CD4-positive, alpha-beta T cell treated with Interleukin-15 for 1 hour (primary cell): ENCODE measurements at regions not wholly inside any gene's neighbourhood (a gene's known extent, or its start where the extent isn't known, plus 50 kb on each side); places are given as distances from the start of the nearest gene placed in this dataset.

Experiments used
- DNase-seq: peaks from one replicate; pipeline ENCODE4 v3.0.0-alpha.2; 2020

GRCh38 chr1:11338284-11338924, 65.4 kb downstream of the UBIAD1 start:
- DNase-seq = no peak

GRCh38 chr1:11339346-11340232, 66.6 kb downstream of the UBIAD1 start:
- no peak for DNase-seq

DNA sequence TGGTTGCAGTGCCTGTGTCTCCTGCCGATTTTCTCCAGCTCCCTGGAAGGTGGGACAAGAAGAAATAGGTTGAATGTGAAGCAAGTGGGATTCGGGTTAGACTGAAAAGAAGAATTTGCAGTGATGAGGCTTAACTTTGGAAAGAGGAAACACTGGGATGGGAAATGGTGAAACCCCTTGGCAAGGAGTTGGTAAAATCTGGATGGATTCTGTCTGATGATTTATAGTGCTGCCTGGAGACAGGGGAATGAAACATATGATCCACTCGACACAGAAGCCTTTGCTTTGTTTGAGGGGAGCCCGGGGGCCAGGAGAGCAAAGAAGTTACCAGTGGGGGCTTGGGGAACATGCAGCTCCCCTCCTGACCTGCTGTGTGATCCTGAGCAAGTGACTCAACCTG, 67.2 kb downstream of the UBIAD1 start:
- DNase-seq = no peak

GRCh38 chr1:11341901-11342552, 69.0 kb downstream of the UBIAD1 start:
- DNase-seq = no peak

DNA sequence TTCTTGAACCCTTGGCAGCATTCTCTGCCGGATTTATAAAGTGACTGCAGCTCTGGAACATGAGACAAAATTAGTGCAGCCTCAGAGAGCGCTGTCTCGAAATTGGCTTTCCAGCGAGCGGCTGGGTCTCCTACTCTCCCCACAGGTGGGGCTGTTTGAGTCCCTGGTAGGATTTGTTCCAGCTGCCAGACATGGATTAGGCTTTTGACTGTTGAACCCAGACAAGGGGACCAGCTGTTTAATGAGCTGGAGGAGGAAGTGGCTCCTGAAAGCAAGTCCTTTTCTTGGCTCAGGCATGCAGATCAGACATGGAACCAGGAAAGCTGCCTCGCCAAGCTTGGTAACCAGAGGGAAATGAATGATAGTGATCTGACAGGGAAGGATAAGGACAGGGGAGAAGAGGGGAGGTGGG, 69.6 kb downstream of the UBIAD1 start:
- no peak for DNase-seq

DNA sequence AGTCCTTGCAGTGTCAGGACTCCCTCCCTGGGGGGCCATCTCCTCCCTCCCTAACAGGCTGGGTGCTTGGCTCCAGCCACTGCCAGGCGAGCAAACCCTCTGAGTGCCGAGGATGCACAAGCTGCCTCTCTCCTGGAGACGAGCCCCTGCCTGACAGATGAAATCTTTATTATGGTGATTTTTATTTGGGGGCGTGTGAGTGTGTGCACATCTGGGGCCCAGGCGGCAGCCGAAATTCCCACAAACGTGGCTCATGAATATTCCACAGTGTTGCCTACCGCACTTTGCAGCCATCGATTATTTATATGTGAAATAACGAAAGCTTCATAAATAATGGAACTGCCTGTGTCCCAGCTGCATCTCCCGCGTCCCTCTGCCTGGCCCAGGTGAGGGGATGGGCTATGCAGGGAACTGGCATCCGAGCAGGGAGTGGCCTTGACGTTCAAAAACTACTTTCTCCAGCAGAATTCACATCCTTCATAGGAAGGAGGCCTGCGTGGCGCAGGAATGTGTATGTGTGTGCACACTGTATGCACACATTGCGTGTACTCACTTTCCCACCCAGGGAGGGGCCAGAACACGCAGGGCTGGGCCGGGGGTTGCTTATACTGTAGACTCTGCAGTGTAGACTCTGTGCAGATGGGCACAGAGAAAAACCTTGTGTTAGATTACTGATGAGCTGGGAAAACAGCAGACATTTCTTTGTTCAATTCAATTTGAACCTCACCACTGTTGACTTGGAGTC, 73.1 kb downstream of the UBIAD1 start:
- no peak for DNase-seq

- DNase-seq = no peak
Observed at GRCh38 chr1:11350265-11350664, 77.3 kb downstream of the UBIAD1 start.

DNA sequence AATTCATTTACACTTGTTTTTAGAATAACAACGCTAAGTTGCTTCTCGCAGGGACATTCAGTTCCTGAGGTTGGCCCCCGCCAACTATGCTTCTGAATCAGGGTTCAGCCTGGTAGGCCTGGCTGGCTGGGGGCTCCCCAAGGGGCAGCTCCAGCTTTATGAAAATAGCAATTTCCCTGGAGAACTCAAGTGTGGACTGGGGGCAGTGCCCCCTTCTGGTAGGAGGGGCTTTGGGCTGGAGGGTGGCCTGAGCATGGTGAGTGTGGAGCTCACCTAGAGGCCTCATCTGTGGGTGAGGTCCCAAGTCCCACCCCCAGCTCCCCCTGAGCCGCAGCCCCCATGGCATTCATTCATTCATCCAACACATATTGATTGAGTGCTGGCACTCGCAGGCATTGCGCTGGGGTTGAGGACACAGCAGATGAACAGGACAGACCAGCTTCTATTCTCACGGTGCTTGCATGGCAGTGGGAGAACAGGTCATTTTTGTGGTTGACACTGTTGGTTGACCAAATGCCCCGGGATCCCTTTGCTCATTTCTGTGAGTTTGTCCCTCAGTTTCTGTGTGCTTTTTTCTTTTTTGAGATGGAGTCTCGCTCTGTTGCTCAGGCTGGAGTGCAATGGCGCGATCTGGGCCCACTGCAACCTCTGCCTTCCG, 79.2 kb downstream of the UBIAD1 start:
- DNase-seq = no peak

DNA sequence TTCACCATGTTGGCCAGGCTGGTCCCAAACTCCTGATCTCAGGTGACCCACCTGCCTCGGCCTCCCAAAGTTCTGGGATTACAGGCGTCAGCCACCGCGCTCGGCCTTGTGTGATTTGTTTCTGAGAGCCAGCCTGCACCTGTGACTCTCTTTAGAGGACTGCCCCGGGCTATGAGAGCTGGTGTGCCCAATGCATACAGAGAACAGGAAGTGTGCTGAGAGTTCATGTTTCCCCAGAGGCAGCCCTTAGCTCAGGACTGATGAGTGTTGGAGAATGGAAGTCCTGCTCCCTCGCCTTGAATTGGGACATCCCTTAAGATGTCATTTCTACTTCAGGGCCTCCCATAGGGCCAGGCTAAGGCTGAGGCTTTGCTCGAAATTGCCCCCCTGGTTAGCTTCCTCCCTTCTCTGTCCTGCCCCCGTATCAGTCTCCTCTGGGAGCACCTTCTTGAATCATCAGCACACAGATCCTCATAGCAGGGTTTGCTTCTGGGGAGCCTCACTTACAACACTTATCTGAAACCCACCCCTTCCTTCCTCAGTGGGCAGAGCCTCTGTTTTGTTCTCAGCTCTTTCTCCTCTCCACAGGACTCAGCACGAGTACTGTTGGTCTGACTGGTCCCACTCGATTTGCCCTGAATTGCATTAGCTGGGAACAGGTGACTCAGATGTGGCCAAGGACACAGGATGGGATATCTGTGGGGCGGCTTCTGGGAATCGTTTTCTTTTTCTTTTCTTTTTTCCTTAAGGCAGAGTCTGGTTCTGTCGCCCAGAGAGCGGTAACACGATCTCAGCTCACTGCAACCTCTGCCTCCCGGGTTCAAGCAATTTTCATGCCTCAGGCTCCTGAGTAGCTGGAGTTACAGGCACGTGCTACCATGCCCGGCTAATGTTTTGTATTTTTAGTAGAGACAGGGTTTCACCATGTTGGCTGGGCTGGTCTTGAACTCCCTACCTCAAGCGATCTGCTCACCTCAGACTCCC, 80.1 kb downstream of the UBIAD1 start:
- DNase-seq = no peak

- DNase-seq = no peak
Observed at GRCh38 chr1:11354893-11355553, 82.0 kb downstream of the UBIAD1 start.

- no peak for DNase-seq
Observed at GRCh38 chr1:11355559-11356475, 82.8 kb downstream of the UBIAD1 start.

DNA sequence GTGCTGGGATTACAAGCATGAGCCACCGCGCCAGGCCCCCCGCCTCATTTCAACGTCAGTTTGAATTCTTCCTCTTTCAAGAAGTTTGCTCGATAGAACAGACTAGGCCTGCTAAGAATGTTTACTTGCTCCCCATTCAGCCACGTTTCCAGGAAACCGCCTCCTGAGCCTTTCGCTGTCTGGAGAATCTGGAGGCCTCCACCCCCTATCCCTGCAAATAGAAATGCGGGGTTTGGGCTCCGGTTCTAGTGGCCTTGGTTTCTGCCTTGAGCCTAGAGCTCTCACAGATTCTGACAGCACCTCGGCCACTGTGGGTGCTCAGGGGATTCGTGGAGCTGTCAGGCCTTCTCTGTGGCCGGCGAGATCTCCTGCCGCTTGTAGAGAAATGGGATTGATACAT, 84.3 kb downstream of the UBIAD1 start:
- DNase-seq = no peak

DNA sequence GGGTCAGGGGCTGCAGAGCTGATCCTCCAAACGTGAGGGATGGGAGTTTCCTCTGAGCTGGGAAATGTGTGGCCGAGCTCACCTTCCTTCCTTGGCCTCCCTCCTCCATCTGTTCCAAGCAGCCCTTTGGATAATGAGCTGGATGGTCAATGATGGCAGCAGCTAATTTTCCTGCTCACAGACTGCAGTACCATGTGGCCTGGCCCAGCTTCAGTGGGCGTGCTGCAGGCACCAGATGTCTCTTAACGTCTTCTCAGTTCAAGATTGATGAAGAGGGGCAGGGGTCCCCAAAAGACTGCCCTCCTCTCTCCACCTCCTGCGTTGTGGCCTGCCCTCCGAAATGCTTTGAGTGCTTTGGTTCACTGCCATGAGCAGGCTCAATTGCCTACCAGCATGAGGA, 86.0 kb downstream of the UBIAD1 start:
- DNase-seq = no peak

GRCh38 chr1:11362547-11363021, 89.6 kb downstream of the UBIAD1 start:
- no peak for DNase-seq

DNA sequence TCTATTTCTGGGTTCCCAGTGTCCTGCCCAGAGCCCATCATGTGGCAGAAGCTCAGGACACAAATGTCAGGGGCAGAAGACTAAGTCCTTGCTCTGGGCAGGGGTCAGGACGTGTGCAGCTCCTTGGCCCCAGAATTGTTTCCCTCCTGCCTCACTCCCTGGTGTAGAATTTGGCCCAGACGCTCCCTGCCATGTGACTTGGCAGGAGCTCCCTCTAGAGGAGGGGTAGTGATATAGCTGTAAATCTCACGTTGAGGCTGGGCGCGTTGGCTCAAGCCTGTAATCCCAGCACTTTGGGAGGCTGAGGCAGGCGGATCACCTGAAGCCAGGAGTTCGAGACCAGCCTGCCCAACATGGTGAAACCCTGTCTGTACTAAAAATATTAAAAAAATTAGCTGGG, 91.2 kb downstream of the UBIAD1 start:
- no peak for DNase-seq

GRCh38 chr1:11365744-11366387, 92.9 kb downstream of the UBIAD1 start:
- no peak for DNase-seq

GRCh38 chr1:11373029-11373894, 100.3 kb downstream of the UBIAD1 start:
- DNase-seq = no peak
